ENCODE measurements at regions not wholly inside any gene's neighbourhood (a gene's known extent, or its start where the extent isn't known, plus 50 kb on each side); places are given as distances from the start of the nearest gene placed in this dataset.

- TF ChIP-seq CTCF (conservative IDR thresholded peaks at IDR 0.05; ENCODE audit: low read length) (no peak), EZH2phosphoT487 (IDR thresholded peaks at IDR 0.05; ENCODE audit: borderline replicate concordance, low read depth, low read length) (no peak)
These were observed 1093.8 kb upstream of the CDH9 start for GRCh38 chr5:28132151-28132550.

All from OCI-LY7 (cell line).